DND-41 (cell line): ENCODE measurements at regions not wholly inside any gene's neighbourhood (a gene's known extent, or its start where the extent isn't known, plus 50 kb on each side); places are given as distances from the start of the nearest gene placed in this dataset.

Source experiments
- EZH2 ChIP-seq: IDR thresholded peaks from 3 replicates; pipeline ENCODE4 v1.6.1; 2012; ENCODE audit warnings: borderline replicate concordance, low read depth, mild to moderate bottlenecking, moderate library complexity, low read length, inconsistent platforms; ENCODE audit not compliant: severe bottlenecking
- TF ChIP-seq, protein P1 (sequence below): IDR thresholded peaks from 2 replicates; pipeline ENCODE4 v1.5.1; 2012; ENCODE audit warnings: borderline replicate concordance, low read length, moderate library complexity, mild to moderate bottlenecking; ENCODE audit not compliant: poor library complexity, severe bottlenecking; ENCODE audit errors: extremely low read depth

DNA sequence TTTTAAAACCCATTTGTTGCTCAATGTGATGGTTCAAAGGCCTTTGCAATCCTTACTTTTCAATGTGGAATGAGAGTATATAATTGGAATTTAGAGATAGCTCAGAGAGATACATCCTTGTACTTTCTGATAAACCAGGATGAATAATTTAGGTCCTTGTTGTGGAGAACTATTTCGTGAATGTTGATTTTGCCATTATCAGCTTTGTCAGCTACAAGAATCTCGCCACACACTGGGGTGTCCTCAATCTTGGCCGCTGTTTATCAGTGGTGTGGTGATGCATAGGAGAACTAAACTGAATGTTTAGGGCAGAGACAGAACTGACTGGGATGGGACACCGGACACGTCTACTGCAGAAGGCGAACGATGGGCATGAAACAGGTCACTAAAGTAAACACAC lies 111.2 kb upstream of the SLC35B3 start:
- TF ChIP-seq, protein P1, sequence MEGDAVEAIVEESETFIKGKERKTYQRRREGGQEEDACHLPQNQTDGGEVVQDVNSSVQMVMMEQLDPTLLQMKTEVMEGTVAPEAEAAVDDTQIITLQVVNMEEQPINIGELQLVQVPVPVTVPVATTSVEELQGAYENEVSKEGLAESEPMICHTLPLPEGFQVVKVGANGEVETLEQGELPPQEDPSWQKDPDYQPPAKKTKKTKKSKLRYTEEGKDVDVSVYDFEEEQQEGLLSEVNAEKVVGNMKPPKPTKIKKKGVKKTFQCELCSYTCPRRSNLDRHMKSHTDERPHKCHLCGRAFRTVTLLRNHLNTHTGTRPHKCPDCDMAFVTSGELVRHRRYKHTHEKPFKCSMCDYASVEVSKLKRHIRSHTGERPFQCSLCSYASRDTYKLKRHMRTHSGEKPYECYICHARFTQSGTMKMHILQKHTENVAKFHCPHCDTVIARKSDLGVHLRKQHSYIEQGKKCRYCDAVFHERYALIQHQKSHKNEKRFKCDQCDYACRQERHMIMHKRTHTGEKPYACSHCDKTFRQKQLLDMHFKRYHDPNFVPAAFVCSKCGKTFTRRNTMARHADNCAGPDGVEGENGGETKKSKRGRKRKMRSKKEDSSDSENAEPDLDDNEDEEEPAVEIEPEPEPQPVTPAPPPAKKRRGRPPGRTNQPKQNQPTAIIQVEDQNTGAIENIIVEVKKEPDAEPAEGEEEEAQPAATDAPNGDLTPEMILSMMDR, result no peak
- TF ChIP-seq EZH2, result no peak
